ENCODE measurements at regions not wholly inside any gene's neighbourhood (a gene's known extent, or its start where the extent isn't known, plus 50 kb on each side); places are given as distances from the start of the nearest gene placed in this dataset.

- TF ChIP-seq MAX (IDR thresholded peaks at IDR 0.05) (no peak), CREB1 (IDR thresholded peaks at IDR 0.05; ENCODE audit: low read depth) (no peak), TEAD4 (IDR thresholded peaks at IDR 0.05) (no peak), RAD21 (IDR thresholded peaks at IDR 0.05; ENCODE audit: low read depth) (no peak), CEBPB (IDR thresholded peaks at IDR 0.05) (no peak), TCF12 (IDR thresholded peaks at IDR 0.05; ENCODE audit: low read depth) (no peak), EP300 (IDR thresholded peaks at IDR 0.05; ENCODE audit: borderline replicate concordance) (no peak), YY1 (IDR thresholded peaks at IDR 0.05; ENCODE audit: low read depth) (no peak), EGR1 (IDR thresholded peaks at IDR 0.05) (no peak), FOXM1 (IDR thresholded peaks at IDR 0.05; ENCODE audit: borderline replicate concordance, low read depth) (no peak), USF1 (IDR thresholded peaks at IDR 0.05) (no peak), NFIC (IDR thresholded peaks at IDR 0.05) (no peak), TAF1 (IDR thresholded peaks at IDR 0.05; ENCODE audit: low read depth) (no peak), ZBTB7A (IDR thresholded peaks at IDR 0.05; ENCODE audit: low read depth) (no peak)
- TF ChIP-seq, protein P1, sequence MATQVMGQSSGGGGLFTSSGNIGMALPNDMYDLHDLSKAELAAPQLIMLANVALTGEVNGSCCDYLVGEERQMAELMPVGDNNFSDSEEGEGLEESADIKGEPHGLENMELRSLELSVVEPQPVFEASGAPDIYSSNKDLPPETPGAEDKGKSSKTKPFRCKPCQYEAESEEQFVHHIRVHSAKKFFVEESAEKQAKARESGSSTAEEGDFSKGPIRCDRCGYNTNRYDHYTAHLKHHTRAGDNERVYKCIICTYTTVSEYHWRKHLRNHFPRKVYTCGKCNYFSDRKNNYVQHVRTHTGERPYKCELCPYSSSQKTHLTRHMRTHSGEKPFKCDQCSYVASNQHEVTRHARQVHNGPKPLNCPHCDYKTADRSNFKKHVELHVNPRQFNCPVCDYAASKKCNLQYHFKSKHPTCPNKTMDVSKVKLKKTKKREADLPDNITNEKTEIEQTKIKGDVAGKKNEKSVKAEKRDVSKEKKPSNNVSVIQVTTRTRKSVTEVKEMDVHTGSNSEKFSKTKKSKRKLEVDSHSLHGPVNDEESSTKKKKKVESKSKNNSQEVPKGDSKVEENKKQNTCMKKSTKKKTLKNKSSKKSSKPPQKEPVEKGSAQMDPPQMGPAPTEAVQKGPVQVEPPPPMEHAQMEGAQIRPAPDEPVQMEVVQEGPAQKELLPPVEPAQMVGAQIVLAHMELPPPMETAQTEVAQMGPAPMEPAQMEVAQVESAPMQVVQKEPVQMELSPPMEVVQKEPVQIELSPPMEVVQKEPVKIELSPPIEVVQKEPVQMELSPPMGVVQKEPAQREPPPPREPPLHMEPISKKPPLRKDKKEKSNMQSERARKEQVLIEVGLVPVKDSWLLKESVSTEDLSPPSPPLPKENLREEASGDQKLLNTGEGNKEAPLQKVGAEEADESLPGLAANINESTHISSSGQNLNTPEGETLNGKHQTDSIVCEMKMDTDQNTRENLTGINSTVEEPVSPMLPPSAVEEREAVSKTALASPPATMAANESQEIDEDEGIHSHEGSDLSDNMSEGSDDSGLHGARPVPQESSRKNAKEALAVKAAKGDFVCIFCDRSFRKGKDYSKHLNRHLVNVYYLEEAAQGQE (IDR thresholded peaks at IDR 0.05; ENCODE audit: low read depth), result no peak
Measured at GRCh38 chr15:45857291-45857690, 222.5 kb downstream of the SQOR start.

GRCh38 chr15:45858491-45858890, 223.7 kb downstream of the SQOR start:
- TF ChIP-seq TEAD4 (IDR thresholded peaks at IDR 0.05), result no peak
- TF ChIP-seq YY1 (IDR thresholded peaks at IDR 0.05; ENCODE audit: low read depth), result no peak
- no peak for TF ChIP-seq TAF1 (IDR thresholded peaks at IDR 0.05; ENCODE audit: low read depth)
- TF ChIP-seq USF1 (IDR thresholded peaks at IDR 0.05), result no peak
- TF ChIP-seq EGR1 (IDR thresholded peaks at IDR 0.05), result no peak

GRCh38 chr15:45862034-45862433, 227.2 kb downstream of the SQOR start:
- TF ChIP-seq, protein P1 (IDR thresholded peaks at IDR 0.05; ENCODE audit: low read depth), result no peak
- TF ChIP-seq ZBTB7A (IDR thresholded peaks at IDR 0.05; ENCODE audit: low read depth) (no peak), MAX (IDR thresholded peaks at IDR 0.05) (no peak), CREB1 (IDR thresholded peaks at IDR 0.05; ENCODE audit: low read depth) (no peak), TEAD4 (IDR thresholded peaks at IDR 0.05) (no peak), RAD21 (IDR thresholded peaks at IDR 0.05; ENCODE audit: low read depth) (no peak), TCF12 (IDR thresholded peaks at IDR 0.05; ENCODE audit: low read depth) (no peak), FOXM1 (IDR thresholded peaks at IDR 0.05; ENCODE audit: borderline replicate concordance, low read depth) (no peak), TAF1 (IDR thresholded peaks at IDR 0.05; ENCODE audit: low read depth) (no peak), EP300 (IDR thresholded peaks at IDR 0.05; ENCODE audit: borderline replicate concordance) (no peak), NFIC (IDR thresholded peaks at IDR 0.05) (no peak), CEBPB (IDR thresholded peaks at IDR 0.05) (no peak), USF1 (IDR thresholded peaks at IDR 0.05) (no peak), YY1 (IDR thresholded peaks at IDR 0.05; ENCODE audit: low read depth) (no peak), EGR1 (IDR thresholded peaks at IDR 0.05) (no peak)

- no peak for TF ChIP-seq NFIC (IDR thresholded peaks at IDR 0.05)
- no peak for TF ChIP-seq ZBTB7A (IDR thresholded peaks at IDR 0.05; ENCODE audit: low read depth)
Measured at GRCh38 chr15:45863881-45864580, 229.2 kb downstream of the SQOR start.

- TF ChIP-seq FOXM1 (IDR thresholded peaks at IDR 0.05; ENCODE audit: borderline replicate concordance, low read depth), result no peak
Measured at GRCh38 chr15:45866616-45867015, 231.8 kb downstream of the SQOR start.

GRCh38 chr15:45867281-45867680, 232.5 kb downstream of the SQOR start:
- TF ChIP-seq, protein P1 (IDR thresholded peaks at IDR 0.05; ENCODE audit: low read depth), result no peak
- TF ChIP-seq CREB1 (IDR thresholded peaks at IDR 0.05; ENCODE audit: low read depth), result no peak
- no peak for TF ChIP-seq ZBTB7A (IDR thresholded peaks at IDR 0.05; ENCODE audit: low read depth)
- no peak for TF ChIP-seq TCF12 (IDR thresholded peaks at IDR 0.05; ENCODE audit: low read depth)
- no peak for TF ChIP-seq TAF1 (IDR thresholded peaks at IDR 0.05; ENCODE audit: low read depth)
- TF ChIP-seq TEAD4 (IDR thresholded peaks at IDR 0.05), result no peak
- TF ChIP-seq NFIC (IDR thresholded peaks at IDR 0.05), result no peak
- no peak for TF ChIP-seq CEBPB (IDR thresholded peaks at IDR 0.05)
- no peak for TF ChIP-seq FOXM1 (IDR thresholded peaks at IDR 0.05; ENCODE audit: borderline replicate concordance, low read depth)
- no peak for TF ChIP-seq MAX (IDR thresholded peaks at IDR 0.05)
